Kidney (tissue), 13 donors: ENCODE measurements at regions not wholly inside any gene's neighbourhood (a gene's known extent, or its start where the extent isn't known, plus 50 kb on each side); places are given as distances from the start of the nearest gene placed in this dataset.

Source experiments
- DNase-seq, 5 donors: peaks; one replicate each; pipeline ENCODE4 v3.0.0-alpha.2; 2013 to 2020
- FAIRE-seq: peaks from 2 replicates; lab custom pipeline; 2012; peaks lifted over from hg19 to GRCh38; lab: Jason Lieb, UNC
- H3K27ac ChIP-seq, 2 donors: one replicate each; pipeline ENCODE4 v1.7.0; 2013; ENCODE audit warnings: low read depth in 2 of 2, low read length in 2 of 2, inconsistent platforms in 1 of 2
- H3K27me3 ChIP-seq: one replicate; pipeline ENCODE4 v1.7.1; 2013; ENCODE audit warnings: low read length, inconsistent platforms; ENCODE audit not compliant: control insufficient read depth, insufficient read depth
- H3K36me3 ChIP-seq, 3 donors: one replicate each; pipeline versions ENCODE4 v1.7.0 to v1.7.1; 2013; ENCODE audit warnings: low read length in 3 of 3, control low read depth in 1 of 3, inconsistent platforms in 1 of 3; ENCODE audit not compliant: insufficient read depth in 3 of 3, control insufficient read depth in 2 of 3
- H3K4me1 ChIP-seq, 3 donors: one replicate each; pipeline versions ENCODE4 v1.7.0 to v1.7.1; 2013; ENCODE audit warnings: low read length in 3 of 3, inconsistent platforms in 1 of 3, low read depth in 1 of 3; ENCODE audit not compliant: control insufficient read depth in 2 of 3, insufficient read depth in 2 of 3
- H3K4me3 ChIP-seq, 3 donors: one replicate each; pipeline versions ENCODE4 v1.7.0 to v1.8.1; 2013; ENCODE audit warnings: low read length in 3 of 3, control low read depth in 1 of 3, inconsistent platforms in 1 of 3
- H3K9ac ChIP-seq, 3 donors: one replicate each; pipeline versions ENCODE4 v1.7.0 to v1.7.1; 2013; ENCODE audit warnings: low read length in 3 of 3, control low read depth in 1 of 3, inconsistent platforms in 1 of 3
- H3K9me3 ChIP-seq, 3 donors: one replicate each; pipeline versions ENCODE4 v1.7.0 to v1.7.1; 2013; ENCODE audit warnings: low read length in 3 of 3, control low read depth in 1 of 3, inconsistent platforms in 1 of 3; ENCODE audit not compliant: control insufficient read depth in 2 of 3, insufficient read depth in 1 of 3
- CTCF ChIP-seq: IDR thresholded peaks from 3 replicates; pipeline ENCODE4 v1.5.1; 2012; ENCODE audit warnings: mild to moderate bottlenecking, moderate library complexity, borderline replicate concordance; ENCODE audit not compliant: insufficient read depth; ENCODE audit errors: extremely low read depth
- intact Hi-C: fragments of 100-400 bp; cut with DNase I; formaldehyde crosslinking; loops from one replicate; pipeline ENCODE4 v1.11.1; 2022
- donor health status: control.
- donor health status: control.
- donor health status: control.
- donor health status: control.
- donor health status: control.
- donor health status: DM: yes; HTN: yes; CAD: no.
- donor health status: Normal renal cell carcinoma (clear cell type).

- intact Hi-C loops: no loop called here
- Histone ChIP-seq H3K27me3 (no peaks in the 10 kb centered on the region), H3K36me3 (no peaks in the 10 kb centered on the region), H3K4me3 (no peak overlapping the region), H3K9me3 (no peaks in the 10 kb centered on the region), H3K27ac (no peak overlapping the region), H3K9ac (no peak overlapping the region), H3K4me1 (no peaks in the 10 kb centered on the region)
- TF ChIP-seq CTCF: no peak
- DNase-seq: peak in 2 of 5 donors; percentile 25 to 33
- FAIRE-seq: no peak
These were observed 121.1 kb upstream of the MYO16 start for GRCh38 chr13:108508263-108508662.

GRCh38 chr13:108525827-108526226 lies 103.6 kb upstream of the MYO16 start:
- Histone ChIP-seq H3K9ac (no peak overlapping the region), H3K27me3 (no peaks in the 10 kb centered on the region), H3K9me3 (no peaks in the 10 kb centered on the region), H3K27ac (no peak overlapping the region), H3K36me3 (no peaks in the 10 kb centered on the region), H3K4me3 (no peak overlapping the region), H3K4me1 (no peaks in the 10 kb centered on the region)
- no peak for TF ChIP-seq CTCF
- FAIRE-seq: no peak
- peak in 2 of 5 donors; percentile 7 to 30 for DNase-seq
- intact Hi-C loops: no loop called here

- Histone ChIP-seq H3K27me3 (no peaks in the 10 kb centered on the region), H3K9me3 (no peaks in the 10 kb centered on the region), H3K4me1 (no peaks in the 10 kb centered on the region), H3K27ac (no peak overlapping the region), H3K9ac (no peak overlapping the region), H3K4me3 (no peak overlapping the region), H3K36me3 (no peaks in the 10 kb centered on the region)
- no peak for TF ChIP-seq CTCF
- intact Hi-C loops: no loop called here
- DNase-seq (no peak), FAIRE-seq (no peak)
These were observed 103.1 kb upstream of the MYO16 start for GRCh38 chr13:108526286-108526685.

- no peak overlapping the region for H3K27ac ChIP-seq
- no peak for TF ChIP-seq CTCF
- intact Hi-C loops: no loop called here
- DNase-seq: peak in 1 of 5 donors; percentile 2
- H3K9me3 ChIP-seq: no peaks in the 10 kb centered on the region
- H3K27me3 ChIP-seq: no peaks in the 10 kb centered on the region
- no peaks in the 10 kb centered on the region for H3K4me1 ChIP-seq
- H3K4me3 ChIP-seq: no peak overlapping the region
- FAIRE-seq: no peak
- no peak overlapping the region for H3K9ac ChIP-seq
- H3K36me3 ChIP-seq: no peaks in the 10 kb centered on the region
These were observed 101.6 kb upstream of the MYO16 start for GRCh38 chr13:108527844-108528243.
